IPS-NIHi7 (cell line): ENCODE measurements at regions not wholly inside any gene's neighbourhood (a gene's known extent, or its start where the extent isn't known, plus 50 kb on each side); places are given as distances from the start of the nearest gene placed in this dataset.

Source experiments
- DNase-seq: peaks from one replicate; pipeline ENCODE4 v3.0.0; 2012; ENCODE audit warnings: mixed read lengths; ENCODE audit errors: extremely low spot score

GRCh38 chr2:12795851-12796250 is 79.1 kb downstream of the TRIB2 start:
- no peak for DNase-seq

GRCh38 chr2:12796657-12797056 is 79.9 kb downstream of the TRIB2 start:
- no peak for DNase-seq

GRCh38 chr2:12797815-12798214 is 81.1 kb downstream of the TRIB2 start:
- no peak for DNase-seq

DNA sequence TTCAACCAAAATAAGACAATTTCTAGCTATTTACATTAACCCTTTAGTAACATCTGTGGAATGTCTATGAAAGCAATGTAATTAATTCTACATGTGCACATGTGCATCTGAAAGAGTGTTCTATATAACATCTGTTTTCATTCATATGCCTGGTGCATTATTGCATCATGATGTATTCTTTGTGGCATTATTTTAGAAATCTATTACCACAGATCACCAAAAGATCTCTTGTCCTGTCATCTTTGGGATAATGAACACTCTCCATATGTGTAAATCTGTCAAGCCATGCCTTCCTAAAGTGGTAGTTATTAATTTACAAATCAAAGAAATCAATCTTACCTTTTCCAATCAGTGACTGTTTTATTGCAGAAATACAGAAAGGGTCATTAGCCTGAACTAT is 86.9 kb downstream of the TRIB2 start:
- DNase-seq: no peak

DNA sequence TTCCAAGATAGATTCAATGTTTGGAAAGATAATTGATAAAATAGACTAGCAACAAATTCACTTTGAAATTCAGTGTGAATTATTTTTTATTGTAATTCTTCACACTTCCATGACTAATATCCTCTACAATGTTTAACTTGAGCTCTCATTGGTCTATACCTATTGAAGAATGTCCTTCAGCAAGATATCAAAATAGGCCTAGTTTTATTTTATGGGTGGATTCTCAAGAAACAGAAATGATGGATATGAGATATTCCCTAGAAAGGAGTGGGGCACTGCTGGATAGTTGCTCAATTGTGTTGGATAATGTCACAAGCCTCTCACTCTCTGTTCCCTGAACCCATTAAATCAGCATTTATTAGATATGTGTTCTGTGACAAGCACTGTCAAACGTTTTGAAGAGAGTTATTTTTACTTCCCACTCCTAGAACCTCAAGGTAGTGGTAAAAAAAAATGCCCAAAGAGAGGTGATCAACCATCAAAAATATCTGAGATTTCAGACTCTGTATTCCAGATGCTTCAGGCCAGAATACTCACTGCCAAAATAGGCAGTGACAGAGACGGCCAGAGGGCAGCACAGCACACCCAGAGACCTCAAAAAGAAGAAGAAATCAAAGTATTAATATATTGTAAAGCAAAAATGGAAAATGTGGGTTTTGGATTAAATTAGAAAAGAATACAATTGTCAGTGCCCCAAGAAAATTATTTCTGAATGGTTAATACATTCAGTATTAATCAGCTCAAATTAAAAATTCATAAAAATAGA is 87.5 kb downstream of the TRIB2 start:
- no peak for DNase-seq

DNA sequence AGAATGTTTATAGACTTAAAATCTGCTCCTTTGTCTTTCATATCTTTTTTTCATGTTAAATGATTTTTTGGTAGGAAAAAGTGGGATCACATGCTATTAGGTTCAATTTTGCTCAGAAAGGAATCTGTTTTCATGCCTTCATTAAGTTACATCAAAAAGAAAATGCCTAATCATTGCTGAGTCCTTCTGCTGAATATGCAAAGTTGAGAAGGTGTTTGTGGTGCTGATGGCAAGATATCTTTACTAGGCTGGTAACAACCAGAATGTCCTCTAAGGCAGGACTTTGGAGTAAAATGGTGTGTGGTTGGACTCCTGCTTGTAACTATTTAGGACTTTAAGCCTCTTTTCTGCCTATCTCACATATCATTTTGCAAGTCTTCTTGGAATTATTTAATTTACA is 88.3 kb downstream of the TRIB2 start:
- DNase-seq: no peak

- no peak for DNase-seq
Observed at GRCh38 chr2:12806549-12807242, 90.0 kb downstream of the TRIB2 start.

DNA sequence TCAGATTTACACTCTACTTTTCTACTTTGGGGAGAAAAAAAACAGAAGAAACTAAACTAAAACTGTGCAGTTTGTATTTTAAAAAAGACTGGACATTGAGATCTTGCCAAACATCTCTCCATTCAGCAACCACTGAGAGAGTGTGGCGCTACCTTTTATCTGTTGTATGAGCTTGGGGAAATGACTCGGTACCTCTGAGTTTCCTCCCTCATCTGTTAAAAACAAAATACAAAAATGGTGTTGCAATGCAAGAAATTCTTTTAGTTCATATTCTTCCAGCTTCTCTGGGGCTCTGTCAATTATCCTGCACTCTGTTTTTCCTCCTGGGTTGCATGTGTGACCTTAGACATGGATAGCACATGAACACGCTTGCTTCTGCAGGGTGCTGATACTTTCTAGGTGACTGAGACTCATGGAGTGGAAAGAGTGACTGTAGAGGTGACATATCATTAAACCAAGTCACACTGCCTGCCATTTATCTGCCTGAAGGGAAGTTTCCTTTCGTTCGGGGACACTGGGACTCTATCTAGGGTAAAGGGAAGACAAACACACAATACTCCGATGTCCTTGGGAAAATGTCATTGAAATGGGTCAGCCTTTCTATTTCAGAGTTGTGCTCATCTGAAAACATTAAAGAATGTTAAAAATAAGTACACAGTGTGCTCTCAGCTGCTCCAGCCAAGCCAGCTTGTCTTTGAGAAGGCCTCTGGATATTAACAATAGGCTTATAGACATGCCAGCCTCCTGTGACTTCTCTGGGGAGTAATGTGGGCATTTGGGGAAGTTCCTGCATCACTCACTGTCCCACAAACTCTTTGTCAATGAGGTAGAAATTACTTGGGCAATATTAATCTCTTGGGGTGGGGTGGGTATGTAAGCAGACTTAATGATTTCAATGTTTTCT is 91.4 kb downstream of the TRIB2 start:
- DNase-seq: no peak

DNA sequence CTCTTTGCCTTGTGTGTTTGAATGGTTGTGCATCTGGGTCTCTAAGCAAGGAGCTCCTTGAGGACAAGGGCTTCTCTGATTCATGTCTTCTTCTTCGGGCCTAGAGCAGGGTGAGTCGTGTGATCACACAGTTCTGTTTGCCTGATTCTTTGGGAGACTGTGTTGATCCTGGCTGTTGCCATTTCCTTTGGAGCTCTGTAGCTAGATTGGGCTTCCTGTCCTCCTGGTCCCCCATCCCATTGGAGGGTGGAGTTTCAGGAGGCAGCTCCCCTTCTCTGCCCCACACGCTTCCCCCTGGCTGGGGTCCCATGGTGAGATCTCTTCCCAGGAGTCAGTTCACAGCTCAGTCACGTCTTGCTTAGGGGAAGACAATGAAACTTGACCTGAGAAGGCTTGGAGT is 92.8 kb downstream of the TRIB2 start:
- DNase-seq: no peak

DNA sequence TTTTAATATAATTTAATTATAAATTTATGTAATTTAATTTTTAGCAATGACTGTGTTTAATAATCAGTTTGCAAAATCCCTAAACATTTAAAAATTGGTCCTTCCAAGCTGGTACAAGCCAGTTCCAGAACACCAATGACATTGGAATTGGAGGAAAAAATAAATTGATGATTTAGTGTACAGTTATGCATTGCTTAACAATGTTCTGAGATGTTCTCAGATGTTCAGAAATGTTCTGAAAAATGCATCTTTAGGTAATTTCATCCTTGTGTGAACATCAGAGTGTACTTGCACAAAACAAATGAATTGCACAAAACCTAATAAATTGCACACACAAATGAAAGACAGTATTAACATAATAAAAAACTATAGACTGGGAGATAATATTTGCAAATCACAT is 95.2 kb downstream of the TRIB2 start:
- DNase-seq: no peak

- DNase-seq: no peak
Observed at GRCh38 chr2:12813166-12813565, 96.4 kb downstream of the TRIB2 start.

GRCh38 chr2:12816379-12817306 is 99.9 kb downstream of the TRIB2 start:
- no peak for DNase-seq

- DNase-seq: no peak
Observed at GRCh38 chr2:12817870-12818269, 101.1 kb downstream of the TRIB2 start.

GRCh38 chr2:12818416-12819102 is 101.8 kb downstream of the TRIB2 start:
- DNase-seq: no peak

- DNase-seq: no peak
Observed at GRCh38 chr2:12819103-12819475, 102.4 kb downstream of the TRIB2 start.

DNA sequence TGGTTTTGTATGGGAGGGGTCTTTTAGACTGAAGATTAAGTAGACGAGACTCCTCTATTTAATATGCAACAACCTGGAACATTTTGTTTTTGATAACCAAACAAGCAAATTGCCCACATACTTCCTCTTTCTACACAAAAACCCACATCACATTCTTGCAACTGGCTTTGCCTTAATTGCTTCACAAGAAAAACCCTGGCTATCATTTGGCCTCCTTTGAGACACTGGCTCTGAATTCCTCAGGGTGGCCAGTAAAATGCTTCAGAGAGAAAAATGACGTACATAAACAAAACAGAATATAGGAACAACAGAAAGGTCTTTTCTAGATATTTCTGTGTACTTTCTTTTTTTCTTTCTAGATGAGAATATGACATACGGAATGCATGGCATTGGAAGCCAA is 103.0 kb downstream of the TRIB2 start:
- DNase-seq: no peak

- DNase-seq: no peak
Observed at GRCh38 chr2:12821656-12822055, 104.9 kb downstream of the TRIB2 start.

- peak; percentile 15 for DNase-seq
Observed at GRCh38 chr2:12824351-12824777, 107.6 kb downstream of the TRIB2 start.

DNA sequence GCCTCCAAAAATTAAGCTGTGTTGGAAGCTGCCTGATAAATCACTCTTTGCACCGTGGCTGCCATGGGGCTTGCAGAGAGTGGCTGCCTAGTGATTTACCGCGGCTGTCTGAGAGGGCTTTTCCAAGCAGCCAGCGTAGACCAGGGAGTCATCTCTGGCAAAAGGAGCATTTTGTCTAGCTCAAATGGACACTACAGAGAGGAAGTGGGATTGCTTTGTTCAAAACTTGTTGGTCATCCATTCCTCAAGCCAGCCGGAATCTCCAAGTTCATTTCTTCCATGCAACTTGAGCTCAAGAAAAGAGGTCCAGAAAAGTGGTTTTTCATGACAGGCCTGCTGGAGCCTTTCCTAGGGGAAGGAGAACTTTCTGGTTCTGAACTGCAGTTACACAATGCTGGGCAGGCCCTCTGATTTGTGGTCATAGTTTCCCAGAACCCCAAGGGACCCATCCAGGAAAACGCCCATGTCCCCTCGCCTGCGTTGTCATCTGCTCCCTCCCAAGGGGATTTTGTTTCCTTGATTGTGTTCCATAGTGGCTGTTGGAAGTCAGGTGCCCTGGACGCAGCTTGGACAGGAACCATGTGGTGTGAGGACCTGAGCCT is 108.1 kb downstream of the TRIB2 start:
- no peak for DNase-seq

- no peak for DNase-seq
Observed at GRCh38 chr2:12826781-12827180, 110.0 kb downstream of the TRIB2 start.
